Activated CD4-positive, alpha-beta T cell treated with anti-CD3 and anti-CD28 coated beads for 1 hour (primary cell): ENCODE measurements at regions not wholly inside any gene's neighbourhood (a gene's known extent, or its start where the extent isn't known, plus 50 kb on each side); places are given as distances from the start of the nearest gene placed in this dataset.

Experiments used
- DNase-seq: peaks from one replicate; pipeline ENCODE4 v3.0.0-alpha.2; 2020

- DNase-seq: no peak
These were observed 578.8 kb upstream of the PFKP start for GRCh38 chr10:2488446-2489005.

DNA sequence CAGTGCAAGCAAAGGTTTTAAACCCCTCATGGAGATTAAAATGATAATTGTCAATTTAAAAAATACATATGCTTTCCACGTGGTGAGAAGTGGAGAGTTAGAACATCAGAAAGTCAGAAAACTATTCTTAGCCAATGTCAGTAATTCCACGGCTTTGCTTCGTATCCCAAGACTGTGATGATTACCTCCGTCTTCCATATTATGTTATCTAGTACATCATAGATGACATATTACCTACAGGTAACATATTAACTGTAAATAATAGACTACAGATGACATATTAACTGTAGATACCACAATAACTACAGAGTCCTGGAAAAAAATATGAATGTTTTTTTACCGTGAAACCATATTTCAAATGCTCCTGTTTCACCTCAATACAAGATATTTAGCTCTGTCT lies 579.4 kb upstream of the PFKP start:
- DNase-seq: no peak

GRCh38 chr10:2478656-2479055 lies 588.7 kb upstream of the PFKP start:
- DNase-seq: no peak

DNA sequence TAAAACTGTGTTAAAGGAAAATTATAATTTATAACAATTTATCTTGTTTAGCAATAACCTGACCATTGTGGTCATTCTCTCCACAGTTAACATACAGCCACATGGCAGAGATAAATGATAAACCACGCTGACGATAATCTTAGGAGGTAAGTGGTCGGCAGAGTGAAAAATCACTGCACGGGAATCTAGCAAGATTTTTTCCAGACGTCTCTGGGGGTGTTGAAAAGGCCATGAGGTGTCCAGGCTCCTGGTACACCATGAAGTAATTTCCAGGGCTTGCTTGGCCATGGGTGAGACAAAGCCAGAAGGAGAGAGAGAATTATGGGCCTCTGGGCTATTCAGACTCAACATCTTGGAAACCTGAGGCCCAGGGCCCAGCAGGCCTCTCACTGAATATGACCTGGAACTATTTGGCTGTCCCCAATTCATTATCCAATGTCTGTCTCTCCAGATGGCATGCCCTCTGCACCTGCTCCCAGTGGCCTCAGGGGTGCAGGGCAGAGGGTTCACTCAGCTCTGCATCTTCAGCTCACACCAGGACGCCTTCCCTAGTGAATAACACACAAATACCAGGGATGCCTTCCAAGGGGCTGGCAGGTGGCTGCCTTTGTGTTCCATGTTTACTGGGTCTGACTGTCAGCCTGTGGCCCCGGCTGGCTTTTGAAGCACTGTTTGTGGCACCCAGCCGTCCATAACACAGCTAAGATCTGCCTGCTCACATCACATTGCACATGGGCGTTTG lies 590.4 kb upstream of the PFKP start:
- no peak for DNase-seq

GRCh38 chr10:2476218-2476811 lies 591.0 kb upstream of the PFKP start:
- DNase-seq: no peak

- no peak for DNase-seq
These were observed 591.6 kb upstream of the PFKP start for GRCh38 chr10:2475711-2476217.

DNA sequence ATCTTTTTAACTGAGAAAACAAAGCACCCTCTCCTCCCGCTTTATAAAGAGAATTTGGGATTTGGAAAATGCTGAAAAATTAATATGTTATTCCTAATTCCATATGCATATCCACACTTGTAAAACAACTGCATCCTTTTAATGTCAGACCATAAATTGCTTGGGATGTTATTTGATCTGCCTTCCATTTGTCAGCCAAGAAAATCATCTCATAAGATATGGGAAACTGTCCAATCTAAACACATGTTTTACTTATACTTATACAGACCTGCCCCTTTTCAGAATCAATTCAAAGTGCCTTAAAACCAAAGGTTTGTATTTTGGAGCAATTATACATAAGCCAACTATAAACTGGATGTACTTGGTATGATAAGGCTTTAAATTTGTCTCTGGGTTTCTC lies 595.5 kb upstream of the PFKP start:
- DNase-seq: no peak

DNA sequence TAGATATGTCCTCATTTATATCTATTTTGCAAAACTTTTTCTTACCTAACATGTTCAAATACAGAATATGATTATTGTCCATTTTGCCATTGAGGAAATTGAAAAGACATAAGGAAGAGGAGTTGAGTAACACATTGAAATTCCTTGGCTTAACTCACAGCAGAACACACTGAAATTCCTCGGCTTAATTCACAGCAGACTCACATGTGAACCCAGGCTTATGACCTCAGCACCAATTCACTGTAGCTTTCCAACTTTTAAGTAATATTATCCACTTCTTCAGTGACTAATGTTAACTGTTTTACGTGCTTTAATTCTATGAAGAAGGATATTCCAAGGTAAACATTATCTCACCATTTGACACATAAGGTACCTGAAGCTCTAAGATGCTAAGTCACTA lies 597.5 kb upstream of the PFKP start:
- no peak for DNase-seq

- DNase-seq: no peak
These were observed 602.9 kb upstream of the PFKP start for GRCh38 chr10:2464483-2464882.

GRCh38 chr10:2463316-2463715 lies 604.0 kb upstream of the PFKP start:
- DNase-seq: no peak

DNA sequence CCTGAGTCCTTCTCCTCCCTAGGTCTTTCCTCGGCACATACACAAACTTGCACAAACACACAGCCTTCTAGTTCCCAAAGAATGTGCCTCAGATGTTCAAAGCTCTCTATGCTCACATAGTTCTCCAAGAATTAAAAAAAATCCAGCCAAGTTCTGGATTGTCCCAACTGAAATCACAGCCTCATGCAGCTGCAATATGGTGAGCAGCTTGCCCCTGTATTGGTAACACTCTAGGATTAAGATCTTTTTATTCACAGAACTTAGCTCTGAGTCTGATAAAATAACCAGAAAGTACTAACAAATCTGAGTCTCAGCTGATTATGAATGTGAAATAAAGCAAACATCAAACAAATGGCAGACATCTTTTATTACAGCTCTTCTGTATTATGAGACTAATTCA lies 604.8 kb upstream of the PFKP start:
- DNase-seq: no peak

DNA sequence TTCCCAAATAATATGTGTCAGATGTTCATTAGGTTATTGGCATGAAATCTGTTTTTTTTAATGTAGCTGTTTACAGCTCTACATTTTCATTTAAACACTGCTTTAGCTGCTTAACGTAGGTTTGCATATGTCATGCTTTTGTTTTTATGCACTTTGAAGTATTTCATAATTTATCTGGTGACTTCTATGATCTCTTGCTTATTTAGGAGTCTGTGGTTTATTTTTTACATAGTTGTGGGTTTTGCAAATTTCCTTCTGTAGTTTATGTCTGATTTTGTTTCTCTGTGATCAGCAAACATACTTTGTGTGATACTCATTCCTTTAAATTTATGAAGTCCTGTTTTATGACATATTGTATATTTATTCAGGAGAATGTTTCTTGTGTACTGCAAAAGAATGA lies 606.5 kb upstream of the PFKP start:
- no peak for DNase-seq

- DNase-seq: no peak
These were observed 607.6 kb upstream of the PFKP start for GRCh38 chr10:2459713-2460112.

DNA sequence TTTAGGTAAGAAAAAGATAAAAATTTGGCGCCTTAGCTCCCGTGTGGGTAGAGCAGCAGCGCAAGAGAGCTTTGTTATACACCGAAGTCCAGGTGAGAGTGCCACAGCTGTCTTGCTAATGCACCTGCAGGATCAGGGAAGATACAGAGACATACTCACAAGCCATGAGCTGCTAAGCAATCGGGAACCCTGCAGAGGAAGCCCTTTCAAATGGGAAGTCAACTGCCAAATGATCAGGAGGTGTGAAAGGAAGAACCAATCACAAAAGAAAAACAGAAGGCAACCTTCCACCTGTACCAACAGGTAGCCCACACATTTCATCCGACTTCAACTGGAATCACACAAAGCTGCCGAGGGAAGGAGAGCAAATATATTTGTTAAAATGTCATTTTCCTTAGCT lies 610.5 kb upstream of the PFKP start:
- DNase-seq: no peak

GRCh38 chr10:2445370-2445769 lies 622.0 kb upstream of the PFKP start:
- DNase-seq: no peak

- DNase-seq: no peak
These were observed 627.4 kb upstream of the PFKP start for GRCh38 chr10:2439983-2440382.

DNA sequence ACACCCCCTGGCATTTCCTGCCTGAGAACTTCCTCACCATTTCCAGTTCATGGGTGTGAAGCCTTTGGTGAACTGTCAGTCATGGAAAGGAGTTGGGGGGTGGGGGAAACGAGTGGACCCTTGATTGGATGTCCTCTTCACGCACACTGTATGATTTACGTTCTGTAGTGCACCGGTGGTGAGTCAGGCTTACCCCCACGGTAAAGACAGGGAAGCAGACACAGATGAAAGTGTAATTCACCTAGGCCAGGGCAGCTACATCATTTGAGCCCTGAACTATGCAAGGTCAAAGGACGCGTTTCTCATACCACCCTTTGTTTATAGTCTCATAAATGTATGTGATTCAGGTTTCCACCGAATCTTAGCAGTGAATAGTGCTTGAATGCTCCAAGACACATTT lies 628.3 kb upstream of the PFKP start:
- no peak for DNase-seq

GRCh38 chr10:2438248-2438939 lies 629.0 kb upstream of the PFKP start:
- DNase-seq: no peak

- DNase-seq: no peak
These were observed 630.4 kb upstream of the PFKP start for GRCh38 chr10:2436933-2437332.

DNA sequence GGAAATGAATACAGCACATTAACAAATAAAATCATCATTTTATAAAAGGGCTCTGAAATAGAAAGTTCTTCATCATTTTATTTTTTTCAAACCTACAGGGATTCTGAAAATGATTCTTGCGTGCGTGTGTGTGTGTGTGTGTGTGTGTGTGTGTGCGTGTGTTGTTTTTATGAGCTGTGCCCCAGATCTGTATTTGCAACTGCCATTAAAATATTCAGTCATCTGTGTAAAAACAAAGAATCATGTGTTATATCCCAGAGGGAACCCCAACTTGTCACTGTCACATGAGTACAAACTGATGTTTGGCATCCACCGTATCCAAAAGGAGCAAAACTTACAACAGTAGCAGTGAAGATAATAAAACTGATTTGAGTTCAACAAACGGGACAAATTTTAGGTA lies 635.4 kb upstream of the PFKP start:
- no peak for DNase-seq

GRCh38 chr10:2427412-2427811 lies 639.9 kb upstream of the PFKP start:
- no peak for DNase-seq

GRCh38 chr10:2425320-2425719 lies 642.0 kb upstream of the PFKP start:
- DNase-seq: no peak

GRCh38 chr10:2414562-2414961 lies 652.8 kb upstream of the PFKP start:
- DNase-seq: no peak

- DNase-seq: no peak
These were observed 653.3 kb upstream of the PFKP start for GRCh38 chr10:2414039-2414438.
